GM21423 (cell line): ENCODE measurements at regions not wholly inside any gene's neighbourhood (a gene's known extent, or its start where the extent isn't known, plus 50 kb on each side); places are given as distances from the start of the nearest gene placed in this dataset.

ENCODE experiments used
- ATAC-seq: cut with Tn5 transposase; IDR thresholded peaks from one replicate; pipeline ENCODE4 v1.9.1; 2021; ENCODE audit warnings: mild to moderate bottlenecking, moderate library complexity; ENCODE audit not compliant: unreplicated experiment

DNA sequence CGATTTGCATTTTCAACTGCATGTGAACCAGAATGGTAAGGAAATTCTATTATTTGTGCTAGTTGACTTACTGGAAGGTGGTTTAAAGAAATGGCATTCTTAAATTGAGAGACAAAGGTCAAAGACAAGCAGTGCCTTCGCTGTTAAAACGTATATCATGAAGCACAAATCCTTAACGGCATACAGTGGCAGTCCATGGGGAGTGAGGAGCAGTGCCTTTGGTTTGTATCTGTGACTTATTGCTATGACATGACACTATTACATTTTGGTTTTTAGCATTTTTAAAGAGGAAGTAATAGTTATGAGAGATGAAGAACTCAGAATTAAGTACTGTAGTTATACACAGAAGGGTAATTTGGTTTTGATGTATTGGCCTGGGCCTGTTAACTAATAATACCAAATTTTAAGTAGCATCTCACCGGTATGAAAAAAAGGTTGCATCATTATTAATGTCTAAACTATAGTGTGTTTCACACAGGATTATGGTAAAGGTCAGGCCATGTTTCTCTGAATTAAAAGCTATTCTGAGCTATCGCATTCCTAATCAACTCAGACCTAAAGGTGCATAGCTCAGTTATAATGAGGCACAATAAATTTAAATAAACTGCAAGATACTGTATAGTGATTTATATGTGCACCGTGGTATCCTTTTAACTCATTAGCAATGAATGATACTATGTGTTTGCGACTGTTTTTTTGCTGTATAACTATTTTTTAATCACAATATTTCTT, 339.8 kb upstream of the ARRDC3 start:
- ATAC-seq: no peak

DNA sequence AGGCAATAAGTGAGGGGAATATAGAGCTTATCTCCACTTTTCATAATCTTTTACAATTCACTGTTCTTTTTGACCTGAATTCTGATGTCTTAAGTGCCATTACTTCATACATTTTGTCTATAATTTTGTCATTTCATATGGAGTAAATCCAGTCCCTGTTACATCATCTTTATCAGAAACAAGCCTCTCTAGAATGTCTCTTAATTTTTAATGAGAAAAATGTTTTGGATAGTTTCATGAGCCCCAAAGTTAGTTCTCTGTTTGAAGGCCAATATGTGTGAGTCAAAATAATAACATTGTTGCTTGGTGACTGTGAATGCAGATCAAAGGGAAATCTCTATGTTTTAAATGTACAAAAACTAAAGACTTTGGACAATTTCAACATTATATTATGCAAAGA, 329.6 kb upstream of the ARRDC3 start:
- ATAC-seq: no peak

DNA sequence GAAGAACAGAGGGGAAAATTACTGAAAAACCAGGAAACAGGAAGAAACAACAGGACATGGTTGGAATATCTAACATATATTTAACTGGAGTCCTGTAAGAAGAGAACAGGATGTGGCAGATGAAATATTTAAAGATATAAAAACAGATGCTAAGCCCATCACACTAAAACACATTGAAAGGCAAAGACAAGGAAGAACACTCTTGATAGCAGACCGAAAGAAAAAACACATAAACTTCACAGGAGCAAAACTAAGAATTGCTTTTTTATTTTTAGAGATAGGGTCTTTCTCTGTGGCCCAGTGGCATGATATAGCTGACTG, 324.4 kb upstream of the ARRDC3 start:
- no peak for ATAC-seq

DNA sequence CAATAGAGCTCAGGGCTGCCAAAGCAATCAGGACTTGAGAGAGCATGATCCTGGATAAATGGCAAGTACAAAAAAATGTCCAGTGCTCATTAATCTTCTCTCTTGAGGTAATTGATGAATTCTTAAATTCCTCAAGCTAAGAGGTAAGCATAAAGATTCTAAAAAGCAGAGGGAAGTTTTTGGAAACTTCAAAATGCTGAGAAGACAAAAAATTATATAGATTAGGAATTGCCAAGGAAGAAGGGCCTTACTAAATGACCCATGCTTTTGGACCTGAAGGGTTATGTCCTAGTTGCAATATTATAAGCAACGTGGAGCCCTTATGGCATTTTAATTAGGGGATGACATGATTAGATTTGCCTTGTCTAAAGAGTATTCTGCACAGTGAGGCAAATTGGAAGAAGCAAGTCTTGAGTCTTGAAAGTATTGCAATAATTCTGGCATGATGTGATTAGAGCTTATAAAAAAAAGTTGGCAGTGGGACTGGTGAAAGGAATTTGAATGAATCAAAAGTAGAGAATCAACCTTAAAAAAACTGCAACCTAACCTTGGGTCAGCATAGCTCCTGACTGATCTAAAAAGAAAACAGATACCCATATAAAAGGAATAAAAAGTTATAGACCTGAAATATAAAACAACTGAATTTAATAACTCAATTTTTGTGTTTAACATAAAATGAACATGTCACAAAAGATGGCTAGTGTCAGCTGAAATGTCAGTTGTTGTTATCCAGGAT, 323.8 kb upstream of the ARRDC3 start:
- no peak for ATAC-seq

DNA sequence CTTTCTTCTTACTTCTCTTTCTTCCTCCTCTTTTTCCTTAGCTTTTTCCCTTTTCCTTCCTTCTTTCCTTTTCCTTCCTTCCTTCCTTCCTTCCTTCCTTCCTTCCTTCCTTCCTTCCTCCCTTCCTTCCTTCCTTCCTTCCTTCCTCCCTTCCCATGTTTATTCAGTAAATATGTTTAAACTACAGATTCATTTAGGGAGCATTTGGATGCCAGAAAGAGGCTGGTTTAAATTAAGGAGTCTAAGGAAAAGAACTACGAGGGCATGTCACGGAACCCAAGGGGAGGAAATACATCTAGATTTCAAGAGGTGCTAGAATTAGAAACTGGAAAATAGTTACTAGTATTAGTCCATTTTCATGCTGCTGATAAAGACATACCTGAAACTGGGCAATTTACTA, 320.0 kb upstream of the ARRDC3 start:
- no peak for ATAC-seq

DNA sequence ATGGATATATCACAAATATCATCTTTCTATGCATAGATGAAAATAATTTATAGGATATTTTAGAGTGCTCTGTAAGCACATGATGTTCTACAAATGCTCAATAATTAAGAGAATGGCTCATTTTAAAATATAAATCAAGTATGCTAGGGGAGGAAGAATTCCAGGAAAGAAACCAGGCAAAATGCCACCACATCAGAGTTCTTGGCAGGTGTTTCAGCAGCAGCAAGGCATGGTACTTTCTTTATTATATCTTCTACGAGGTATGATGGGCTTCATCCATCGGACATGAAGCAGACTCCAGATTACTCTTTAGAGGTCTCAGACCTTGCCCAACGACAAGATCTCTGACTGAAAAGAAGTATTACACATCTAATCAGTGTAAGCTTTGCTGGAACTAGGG, 316.3 kb upstream of the ARRDC3 start:
- no peak for ATAC-seq

DNA sequence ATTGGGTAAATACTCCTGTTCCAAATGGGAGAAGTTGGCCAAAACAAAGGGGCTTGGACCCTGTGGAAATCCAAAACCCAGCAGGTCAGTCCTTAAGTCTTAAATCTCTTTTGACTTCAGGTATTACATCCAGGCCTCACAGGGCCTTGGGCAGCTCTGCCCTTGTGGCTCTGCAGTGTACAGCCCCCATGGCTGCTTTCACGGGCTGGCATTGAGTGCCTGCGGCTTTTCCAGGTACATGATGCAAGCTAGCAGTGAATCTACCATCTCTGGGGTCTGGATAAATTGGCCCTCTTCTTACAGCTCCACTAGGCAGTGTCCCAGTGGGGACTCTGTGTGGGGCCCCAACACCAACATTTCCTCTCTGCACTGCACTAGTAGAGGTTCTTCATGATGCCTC, 308.5 kb upstream of the ARRDC3 start:
- ATAC-seq: no peak

DNA sequence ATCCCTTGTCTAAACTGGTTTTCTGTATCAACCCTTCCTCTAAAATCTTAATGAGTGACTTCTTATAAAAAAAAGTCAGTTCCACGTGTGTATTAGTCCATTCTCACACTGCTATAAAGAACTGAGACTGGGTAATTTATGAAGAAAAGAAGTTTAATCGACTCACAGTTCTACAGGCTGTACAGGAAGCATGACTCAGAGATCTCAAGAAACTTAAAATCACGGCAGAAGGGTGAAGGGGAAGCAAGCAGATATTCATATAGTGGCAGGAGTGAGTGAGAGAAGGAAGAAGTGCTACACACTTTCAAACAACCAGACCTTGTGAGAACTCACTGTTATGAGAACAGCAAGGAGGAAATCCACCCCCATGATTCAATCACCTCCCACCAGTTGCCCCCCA, 307.8 kb upstream of the ARRDC3 start:
- ATAC-seq: no peak

DNA sequence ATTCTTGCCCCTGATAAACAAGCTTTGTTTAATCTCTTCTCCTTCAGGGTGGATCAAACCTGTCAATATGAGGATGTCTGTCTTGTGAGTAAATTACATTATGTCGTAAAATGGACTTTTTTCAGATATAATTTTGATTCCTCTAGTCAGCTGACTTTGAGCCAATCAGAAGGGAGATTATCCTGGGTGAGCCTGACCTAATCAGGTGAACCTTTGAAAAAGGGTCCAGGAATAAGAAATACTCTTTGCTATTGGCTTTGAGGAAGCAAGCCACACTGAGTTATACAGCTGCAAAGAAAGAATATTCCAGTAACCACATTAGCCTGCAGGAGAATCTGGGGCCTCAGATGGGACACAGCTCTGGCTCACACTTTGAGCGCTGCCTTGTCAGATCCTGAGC, 304.3 kb upstream of the ARRDC3 start:
- no peak for ATAC-seq

DNA sequence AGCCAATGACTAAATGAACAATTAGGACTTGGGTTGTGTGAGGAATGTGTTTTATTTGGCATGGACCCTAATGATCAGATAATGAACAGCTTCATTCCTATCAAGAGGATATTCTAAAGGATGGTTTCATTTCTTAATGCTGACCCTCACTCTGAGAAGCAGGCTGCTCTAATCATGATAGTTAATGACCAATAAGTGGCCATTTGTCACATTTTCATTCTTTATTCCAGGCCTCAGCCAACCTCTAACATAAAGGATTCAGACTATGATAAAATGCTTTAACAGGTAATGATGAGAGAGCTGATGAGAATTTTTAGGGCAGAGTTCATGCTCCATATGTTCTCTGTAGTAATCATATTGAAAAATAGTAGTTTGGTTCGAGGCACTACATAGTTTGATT, 301.5 kb upstream of the ARRDC3 start:
- no peak for ATAC-seq

DNA sequence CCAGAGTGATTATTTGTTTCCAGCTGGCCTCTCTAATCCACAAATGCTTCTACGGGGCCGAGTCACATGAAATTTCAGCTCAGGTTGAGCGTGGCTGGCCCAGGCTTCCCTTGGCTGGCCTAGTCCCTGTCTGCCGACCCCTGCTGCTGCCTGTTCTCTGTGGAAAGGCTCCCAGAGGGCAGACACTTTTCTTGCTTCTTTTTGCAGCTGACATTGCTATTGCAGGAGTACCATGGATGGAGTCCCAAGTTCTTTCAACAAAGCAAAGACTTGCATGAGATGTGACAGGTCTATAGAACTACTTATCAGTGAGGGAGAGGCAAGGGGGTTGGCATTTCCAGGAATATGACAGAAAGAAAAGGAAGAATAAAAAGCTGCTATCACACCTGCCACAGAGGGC, 287.4 kb upstream of the ARRDC3 start:
- ATAC-seq: no peak

DNA sequence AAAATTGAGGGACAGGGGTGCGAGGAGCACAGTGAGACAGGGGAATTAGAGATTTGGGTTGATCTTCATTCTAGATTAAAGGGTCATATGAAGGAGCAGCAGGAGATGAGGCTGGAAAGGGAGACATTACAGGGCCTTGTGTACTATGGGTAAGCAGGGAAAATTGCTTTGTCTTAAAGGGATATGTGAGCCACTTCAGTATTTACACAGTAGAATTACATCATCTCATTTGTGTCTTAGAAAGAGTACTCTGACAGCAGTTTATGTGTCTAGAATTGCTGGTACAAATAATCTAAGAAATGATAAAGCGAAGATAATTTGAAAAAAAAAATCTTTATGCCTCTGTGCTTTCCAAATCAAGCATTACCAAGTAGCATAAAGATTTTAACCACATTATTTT, 287.0 kb upstream of the ARRDC3 start:
- no peak for ATAC-seq

DNA sequence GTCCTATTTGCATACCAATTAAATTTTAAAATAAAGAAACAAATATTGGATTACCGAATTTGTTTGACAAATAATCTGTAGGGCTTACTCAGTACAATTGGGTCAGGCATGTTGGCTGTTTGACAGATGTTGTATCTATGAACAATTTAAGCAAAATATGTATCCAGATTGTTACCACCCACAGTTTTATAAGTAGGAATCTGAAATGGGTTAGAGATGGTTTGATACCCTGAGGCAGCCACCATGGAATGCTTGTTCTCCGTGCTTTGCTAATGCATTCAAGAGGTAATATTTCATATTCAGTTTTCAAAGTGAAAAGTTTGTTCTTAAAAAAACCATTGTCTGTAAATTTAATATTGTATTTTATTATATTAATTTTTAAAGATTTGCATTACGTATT, 285.1 kb upstream of the ARRDC3 start:
- no peak for ATAC-seq

DNA sequence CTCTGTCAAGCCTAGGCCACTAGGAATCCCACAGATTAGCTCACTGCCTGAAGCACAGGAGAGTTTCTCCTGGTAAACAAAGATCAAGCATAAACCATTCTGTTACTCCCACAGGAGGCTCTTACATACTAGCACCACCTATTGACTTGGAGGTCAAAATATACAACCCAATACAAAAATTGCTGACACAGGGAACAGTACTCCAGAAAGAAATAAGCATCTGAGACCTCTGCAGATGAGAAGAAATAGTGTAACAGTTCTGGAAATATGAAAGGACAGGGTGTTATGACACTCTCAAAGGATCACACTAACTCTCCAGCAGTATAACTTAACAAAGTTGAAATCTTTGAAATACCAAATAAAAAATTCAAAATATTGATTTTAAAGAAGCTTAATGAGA, 269.6 kb upstream of the ARRDC3 start:
- no peak for ATAC-seq

DNA sequence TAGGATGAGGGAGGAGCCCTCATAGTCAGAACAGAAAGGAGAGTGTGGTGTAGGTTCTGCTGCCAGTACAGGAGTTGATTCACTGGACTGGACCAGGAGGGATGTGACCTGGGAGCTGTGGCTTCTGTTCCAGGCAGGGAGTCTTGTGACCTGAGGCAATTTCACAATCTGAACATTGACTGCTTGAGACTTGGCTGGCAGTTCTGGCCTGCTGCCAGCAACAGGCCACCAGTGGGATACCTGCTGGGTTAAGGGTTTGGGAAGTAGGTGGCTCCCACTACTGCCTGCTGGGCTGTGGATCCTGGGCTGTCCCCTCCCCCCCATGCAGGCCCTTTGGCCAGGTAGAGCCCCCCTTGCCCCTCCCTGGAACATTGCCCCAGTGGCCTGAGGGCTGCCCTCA, 268.6 kb upstream of the ARRDC3 start:
- no peak for ATAC-seq

DNA sequence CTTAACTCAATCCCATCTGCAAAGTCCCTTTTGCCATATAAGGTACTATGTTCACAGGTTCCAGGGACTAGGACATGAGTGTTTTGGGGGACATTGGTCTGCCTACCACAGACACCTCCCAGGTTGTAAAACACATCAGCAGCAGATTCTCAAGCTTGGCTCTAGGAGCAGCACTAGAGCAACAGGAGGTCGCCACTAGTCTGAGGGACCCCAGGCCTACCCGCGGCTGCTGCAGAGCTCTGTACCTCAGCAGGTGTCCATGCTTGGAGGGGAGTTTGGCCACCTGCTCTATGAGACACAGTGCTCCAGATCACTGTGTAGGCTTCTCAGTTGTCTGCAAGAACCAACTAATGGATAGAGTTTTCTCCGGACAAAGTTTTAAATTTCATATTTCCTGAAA, 262.2 kb upstream of the ARRDC3 start:
- no peak for ATAC-seq

DNA sequence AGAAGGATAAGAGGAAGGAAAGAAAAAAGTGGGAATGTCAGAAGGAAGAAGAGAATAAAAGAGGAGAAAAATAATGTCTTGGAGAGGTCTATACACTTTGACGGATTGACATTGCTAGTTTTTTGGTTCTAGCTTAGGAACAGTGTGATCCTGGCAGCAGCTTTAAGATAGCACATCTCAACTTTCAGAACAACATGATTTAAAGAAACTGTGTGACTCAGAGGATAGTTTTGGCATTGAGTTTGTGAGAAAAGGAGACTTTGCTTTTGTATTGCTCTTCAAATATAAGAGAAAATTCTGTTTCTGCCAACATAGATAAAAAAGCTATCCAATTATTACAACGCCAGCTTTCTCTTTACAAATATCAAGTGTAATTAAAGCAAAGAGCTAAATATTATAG, 260.7 kb upstream of the ARRDC3 start:
- no peak for ATAC-seq

DNA sequence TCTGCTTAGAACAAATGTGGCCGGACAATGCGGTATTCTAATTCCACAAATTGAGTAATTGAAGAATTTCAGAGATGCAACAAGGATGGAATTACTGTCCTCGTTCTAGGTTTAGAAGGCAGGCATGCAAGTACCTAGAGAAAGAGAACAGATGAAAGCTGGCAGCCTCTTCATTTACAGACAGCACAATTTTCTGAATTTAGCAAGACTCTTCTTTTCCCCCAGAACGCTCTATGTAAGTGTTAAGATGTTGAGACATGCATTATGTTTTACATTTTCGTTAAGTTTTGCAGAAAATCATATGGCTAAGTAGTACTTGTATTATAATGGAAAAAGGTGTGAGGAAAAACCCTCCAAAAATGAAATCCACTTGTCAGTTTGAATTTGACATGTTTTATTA, 259.5 kb upstream of the ARRDC3 start:
- ATAC-seq: no peak

DNA sequence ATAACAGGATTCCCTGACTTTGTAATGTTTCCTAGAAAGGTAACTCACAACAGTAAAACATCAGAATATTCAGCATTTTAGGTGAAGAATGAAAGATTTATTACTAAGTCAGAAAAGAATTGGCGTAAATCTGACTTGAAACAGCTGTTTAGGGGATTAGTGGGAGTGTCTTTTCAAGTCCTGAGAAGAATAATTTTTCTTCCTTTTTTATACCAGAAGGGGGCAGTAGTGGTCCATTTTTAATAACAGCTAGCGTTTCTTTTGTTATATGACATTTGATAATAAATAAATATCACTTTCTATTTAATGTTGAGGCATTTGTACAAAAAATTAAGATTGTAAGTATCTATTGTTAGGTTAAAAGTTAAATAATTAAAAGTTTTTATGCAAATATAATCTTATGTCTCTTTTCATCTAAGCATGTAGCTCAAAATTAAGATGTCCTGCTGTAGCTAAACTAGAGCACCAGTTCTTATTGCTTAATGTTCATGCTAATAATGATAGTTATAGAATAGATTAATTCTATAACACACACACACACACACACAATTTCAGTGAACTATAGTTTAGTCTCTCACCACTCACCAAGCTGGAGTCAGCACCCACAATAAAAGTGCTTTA, 258.7 kb upstream of the ARRDC3 start:
- ATAC-seq: peak; percentile 47

DNA sequence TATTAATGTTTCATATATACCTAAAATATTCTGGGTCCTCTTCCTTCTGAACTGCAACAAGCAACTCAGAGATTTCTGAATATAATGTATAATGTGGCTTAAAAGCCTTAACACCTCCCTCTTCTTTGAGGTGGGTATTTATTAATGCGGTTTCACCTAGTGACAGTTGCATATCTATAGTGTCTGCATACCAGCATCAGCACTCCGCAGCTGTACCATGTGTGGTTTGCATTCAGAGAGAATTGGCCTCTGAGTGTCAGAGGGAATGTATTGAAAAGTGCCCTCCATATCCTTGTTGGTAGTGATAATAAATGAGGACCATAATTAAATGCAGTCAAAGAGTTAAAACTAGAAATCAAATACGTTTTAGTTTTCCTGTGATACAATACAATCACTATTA, 256.6 kb upstream of the ARRDC3 start:
- ATAC-seq: no peak

DNA sequence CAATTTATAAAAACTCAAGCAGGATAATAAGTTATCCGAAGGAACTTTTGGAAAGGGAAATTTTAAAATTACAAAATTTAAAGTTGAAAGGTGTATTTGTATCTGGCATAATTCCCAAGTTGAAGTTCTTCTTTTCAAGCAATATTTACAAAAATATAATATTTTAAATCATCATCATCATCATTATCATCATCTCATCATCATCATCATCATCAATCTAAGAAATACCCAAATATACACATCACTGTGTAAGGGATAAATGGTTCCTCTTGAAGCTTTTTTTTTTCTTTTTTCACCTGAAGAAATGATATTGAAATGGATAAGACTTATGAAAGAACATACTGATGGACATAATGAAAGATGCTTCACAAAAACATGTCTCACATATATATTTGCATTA, 254.9 kb upstream of the ARRDC3 start:
- ATAC-seq: no peak

DNA sequence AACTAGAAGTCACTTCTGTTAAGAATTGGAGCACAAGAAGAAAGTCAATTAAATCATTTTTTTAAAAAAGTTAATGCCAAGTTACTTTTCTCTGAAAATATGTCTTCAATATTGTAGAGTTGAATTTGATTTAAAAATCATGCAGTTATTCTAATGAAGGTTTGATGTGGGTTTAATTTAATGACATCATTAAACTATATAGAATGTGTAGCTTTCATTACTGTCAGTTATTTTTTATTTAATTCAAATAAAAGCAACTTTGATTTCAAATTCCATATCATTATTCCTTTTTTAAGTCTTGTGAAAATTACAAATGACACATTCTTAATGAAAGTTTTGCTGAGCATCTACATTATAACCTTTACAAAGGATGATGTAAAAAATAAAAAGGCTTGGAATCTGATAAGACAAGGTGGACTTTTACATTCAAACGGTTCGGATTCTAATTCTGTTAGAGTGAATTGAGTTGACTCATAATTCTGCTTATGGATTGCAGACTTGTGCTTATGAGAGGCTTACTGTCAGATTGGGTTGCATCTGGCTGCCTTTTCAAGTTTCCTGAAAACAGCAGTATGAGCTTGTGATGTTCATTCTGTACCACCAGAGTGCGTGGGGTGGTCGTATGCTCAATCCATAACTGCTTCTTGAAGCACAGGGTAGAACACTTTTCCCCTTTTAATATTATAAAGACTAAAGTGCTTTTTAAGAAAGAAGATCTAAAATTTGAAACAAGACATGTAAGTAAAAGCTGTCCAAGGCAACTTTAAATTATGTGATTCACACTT, 253.0 kb upstream of the ARRDC3 start:
- ATAC-seq: no peak
